ENCODE measurements at regions not wholly inside any gene's neighbourhood (a gene's known extent, or its start where the extent isn't known, plus 50 kb on each side); places are given as distances from the start of the nearest gene placed in this dataset.
"Not testable (repeated sequence)": the region's sequence is repeated elsewhere in the genome, so short reads cannot be mapped to it uniquely, and the experiment has no call there.

DNA sequence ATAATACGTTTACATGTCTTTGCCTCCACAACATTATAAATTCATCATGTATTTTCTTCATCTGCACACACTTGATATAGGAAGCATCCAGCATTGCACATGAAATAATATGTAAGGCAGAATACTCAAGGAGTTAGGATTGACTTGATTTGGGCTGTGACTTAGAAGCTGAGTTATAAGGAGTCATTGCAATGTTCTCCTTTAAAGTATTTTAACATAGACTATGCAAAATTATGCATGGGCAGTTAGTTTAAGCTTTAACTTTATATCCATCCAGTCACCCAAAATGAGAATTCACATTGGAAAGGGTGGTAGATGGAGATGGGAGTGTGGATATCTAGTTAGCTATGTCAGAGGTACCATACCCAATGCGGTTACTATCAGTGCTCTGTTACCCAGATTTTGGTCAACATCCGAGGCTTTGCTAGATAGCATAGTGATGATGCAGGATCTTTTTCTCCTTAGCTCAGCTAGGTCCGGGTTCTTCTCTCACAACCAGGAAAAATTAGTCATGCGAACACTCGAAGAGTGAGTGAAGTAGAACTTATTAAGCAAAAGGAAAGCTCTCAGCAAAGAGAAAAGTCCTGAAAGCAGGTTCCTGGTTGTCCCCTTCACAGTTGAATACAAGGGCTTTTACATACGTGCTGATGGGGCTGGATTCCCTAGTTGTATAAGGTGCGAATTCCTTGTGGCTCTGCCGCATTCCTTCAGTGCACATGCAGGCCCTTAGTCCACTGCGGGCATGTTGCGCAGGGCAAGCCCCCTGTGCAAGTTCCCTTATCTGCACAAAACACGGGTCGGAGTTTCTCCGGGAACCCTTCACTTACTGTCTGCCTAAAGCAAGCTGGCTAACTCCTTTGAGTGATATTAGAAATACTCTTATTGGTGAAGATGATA is 73.1 kb upstream of the FAM20A start:
- Histone ChIP-seq H3K27ac (ENCODE audit: low read length) (no peak overlapping the region), H3K36me3 (ENCODE audit: control insufficient read depth, insufficient read depth, low read length) (no peaks in the 10 kb centered on the region), H3K27me3 (ENCODE audit: control insufficient read depth, insufficient read depth, low read length) (peaks cover 5% of the 10 kb centered on the region), H3K4me3 (ENCODE audit: low read depth in 2 of 2, low read length in 2 of 2) (no peak overlapping the region), H3K9me3 (ENCODE audit: control insufficient read depth, insufficient read depth, low read depth, low read length) (no peaks in the 10 kb centered on the region), H3K4me1 (ENCODE audit: control insufficient read depth, insufficient read depth, low read length) (no peaks in the 10 kb centered on the region)
- BruUV-seq (replicated peaks): no TSS peak
- TF ChIP-seq, protein P1, sequence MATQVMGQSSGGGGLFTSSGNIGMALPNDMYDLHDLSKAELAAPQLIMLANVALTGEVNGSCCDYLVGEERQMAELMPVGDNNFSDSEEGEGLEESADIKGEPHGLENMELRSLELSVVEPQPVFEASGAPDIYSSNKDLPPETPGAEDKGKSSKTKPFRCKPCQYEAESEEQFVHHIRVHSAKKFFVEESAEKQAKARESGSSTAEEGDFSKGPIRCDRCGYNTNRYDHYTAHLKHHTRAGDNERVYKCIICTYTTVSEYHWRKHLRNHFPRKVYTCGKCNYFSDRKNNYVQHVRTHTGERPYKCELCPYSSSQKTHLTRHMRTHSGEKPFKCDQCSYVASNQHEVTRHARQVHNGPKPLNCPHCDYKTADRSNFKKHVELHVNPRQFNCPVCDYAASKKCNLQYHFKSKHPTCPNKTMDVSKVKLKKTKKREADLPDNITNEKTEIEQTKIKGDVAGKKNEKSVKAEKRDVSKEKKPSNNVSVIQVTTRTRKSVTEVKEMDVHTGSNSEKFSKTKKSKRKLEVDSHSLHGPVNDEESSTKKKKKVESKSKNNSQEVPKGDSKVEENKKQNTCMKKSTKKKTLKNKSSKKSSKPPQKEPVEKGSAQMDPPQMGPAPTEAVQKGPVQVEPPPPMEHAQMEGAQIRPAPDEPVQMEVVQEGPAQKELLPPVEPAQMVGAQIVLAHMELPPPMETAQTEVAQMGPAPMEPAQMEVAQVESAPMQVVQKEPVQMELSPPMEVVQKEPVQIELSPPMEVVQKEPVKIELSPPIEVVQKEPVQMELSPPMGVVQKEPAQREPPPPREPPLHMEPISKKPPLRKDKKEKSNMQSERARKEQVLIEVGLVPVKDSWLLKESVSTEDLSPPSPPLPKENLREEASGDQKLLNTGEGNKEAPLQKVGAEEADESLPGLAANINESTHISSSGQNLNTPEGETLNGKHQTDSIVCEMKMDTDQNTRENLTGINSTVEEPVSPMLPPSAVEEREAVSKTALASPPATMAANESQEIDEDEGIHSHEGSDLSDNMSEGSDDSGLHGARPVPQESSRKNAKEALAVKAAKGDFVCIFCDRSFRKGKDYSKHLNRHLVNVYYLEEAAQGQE (IDR thresholded peaks at IDR 0.05; ENCODE audit: insufficient read depth in 1 of 2, low read depth in 2 of 2, low read length in 1 of 2): no peak
- no peak for TF ChIP-seq SIN3A (IDR thresholded peaks at IDR 0.05; ENCODE audit: borderline replicate concordance, insufficient read depth, low read depth, low read length)
- no peak for TF ChIP-seq POLR2AphosphoS5 (IDR thresholded peaks at IDR 0.05; ENCODE audit: low read depth, low read length)
- TF ChIP-seq, protein P2, sequence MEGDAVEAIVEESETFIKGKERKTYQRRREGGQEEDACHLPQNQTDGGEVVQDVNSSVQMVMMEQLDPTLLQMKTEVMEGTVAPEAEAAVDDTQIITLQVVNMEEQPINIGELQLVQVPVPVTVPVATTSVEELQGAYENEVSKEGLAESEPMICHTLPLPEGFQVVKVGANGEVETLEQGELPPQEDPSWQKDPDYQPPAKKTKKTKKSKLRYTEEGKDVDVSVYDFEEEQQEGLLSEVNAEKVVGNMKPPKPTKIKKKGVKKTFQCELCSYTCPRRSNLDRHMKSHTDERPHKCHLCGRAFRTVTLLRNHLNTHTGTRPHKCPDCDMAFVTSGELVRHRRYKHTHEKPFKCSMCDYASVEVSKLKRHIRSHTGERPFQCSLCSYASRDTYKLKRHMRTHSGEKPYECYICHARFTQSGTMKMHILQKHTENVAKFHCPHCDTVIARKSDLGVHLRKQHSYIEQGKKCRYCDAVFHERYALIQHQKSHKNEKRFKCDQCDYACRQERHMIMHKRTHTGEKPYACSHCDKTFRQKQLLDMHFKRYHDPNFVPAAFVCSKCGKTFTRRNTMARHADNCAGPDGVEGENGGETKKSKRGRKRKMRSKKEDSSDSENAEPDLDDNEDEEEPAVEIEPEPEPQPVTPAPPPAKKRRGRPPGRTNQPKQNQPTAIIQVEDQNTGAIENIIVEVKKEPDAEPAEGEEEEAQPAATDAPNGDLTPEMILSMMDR (IDR thresholded peaks at IDR 0.05): no peak
- DNase-seq (ENCODE audit: low read depth, low spot score) (no peak), ATAC-seq (no peak)
- intact Hi-C loops (cut with micrococcal nuclease; ENCODE audit: unreplicated experiment) (no loop called here), in situ Hi-C loops (cut with HindIII; ENCODE audit: low pct_unique_long_range_greater_than_20kb, low sequenced_read_pairs) (no loop called here)
- ChIA-PET POLR2A (no interaction called here), CTCF (no interaction called here)

DNA sequence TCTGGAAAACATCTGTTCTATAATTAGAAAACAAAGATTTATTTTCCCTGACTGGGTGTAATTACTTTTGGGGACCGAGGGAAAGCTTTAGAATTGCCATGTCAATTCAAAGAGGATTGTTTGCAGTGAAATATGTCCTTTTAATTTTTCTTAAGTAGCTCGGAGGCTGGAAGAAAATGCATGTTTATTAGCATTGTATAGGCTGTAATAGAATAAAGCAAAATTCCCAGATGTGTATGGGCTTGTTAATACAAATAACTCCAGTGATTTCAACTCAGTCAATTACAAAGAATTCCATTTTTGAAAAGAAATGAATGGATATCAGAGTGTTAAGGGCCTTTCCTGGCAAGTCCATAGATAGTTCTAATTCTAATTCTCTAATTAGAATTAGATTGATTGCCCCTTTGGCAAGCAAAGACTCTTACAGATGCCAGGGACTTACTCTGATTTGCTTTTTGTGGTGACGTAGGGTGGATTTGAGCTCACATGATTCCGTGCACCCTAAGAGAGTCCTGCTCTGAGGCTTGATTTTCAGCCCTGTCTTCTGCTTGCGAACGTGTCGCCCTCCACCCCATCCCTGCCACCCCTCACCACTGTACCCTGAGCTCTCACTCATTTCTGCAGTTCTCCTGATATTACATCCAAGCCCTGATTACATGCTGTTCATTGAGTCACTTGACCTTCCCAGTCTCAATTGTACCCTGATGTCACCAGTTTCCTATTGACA is 70.0 kb upstream of the FAM20A start:
- in situ Hi-C loops (cut with HindIII; ENCODE audit: low pct_unique_long_range_greater_than_20kb, low sequenced_read_pairs): no loop called here
- Histone ChIP-seq H3K4me3 (ENCODE audit: low read depth in 2 of 2, low read length in 2 of 2) (no peak overlapping the region), H3K9me3 (ENCODE audit: control insufficient read depth, insufficient read depth, low read depth, low read length) (no peaks in the 10 kb centered on the region), H3K27me3 (ENCODE audit: control insufficient read depth, insufficient read depth, low read length) (peaks cover 5% of the 10 kb centered on the region), H3K36me3 (ENCODE audit: control insufficient read depth, insufficient read depth, low read length) (no peaks in the 10 kb centered on the region), H3K4me1 (ENCODE audit: control insufficient read depth, insufficient read depth, low read length) (no peaks in the 10 kb centered on the region), H3K27ac (ENCODE audit: low read length) (no peak overlapping the region)
- BruUV-seq (replicated peaks): no TSS peak
- intact Hi-C loops (cut with micrococcal nuclease; ENCODE audit: unreplicated experiment): no loop called here
- no peak for DNase-seq (ENCODE audit: low read depth, low spot score)
- ATAC-seq: no peak
- ChIA-PET CTCF (no interaction called here), POLR2A (no interaction called here)
- TF ChIP-seq TCF7L2 (IDR thresholded peaks at IDR 0.05; ENCODE audit: low read depth, low read length): no peak
- no peak for TF ChIP-seq POLR2AphosphoS5 (IDR thresholded peaks at IDR 0.05; ENCODE audit: low read depth, low read length)
- TF ChIP-seq, protein P2 (IDR thresholded peaks at IDR 0.05): no peak
- TF ChIP-seq SIN3A (IDR thresholded peaks at IDR 0.05; ENCODE audit: borderline replicate concordance, insufficient read depth, low read depth, low read length): no peak
- TF ChIP-seq, protein P1 (IDR thresholded peaks at IDR 0.05; ENCODE audit: insufficient read depth in 1 of 2, low read depth in 2 of 2, low read length in 1 of 2): no peak

DNA sequence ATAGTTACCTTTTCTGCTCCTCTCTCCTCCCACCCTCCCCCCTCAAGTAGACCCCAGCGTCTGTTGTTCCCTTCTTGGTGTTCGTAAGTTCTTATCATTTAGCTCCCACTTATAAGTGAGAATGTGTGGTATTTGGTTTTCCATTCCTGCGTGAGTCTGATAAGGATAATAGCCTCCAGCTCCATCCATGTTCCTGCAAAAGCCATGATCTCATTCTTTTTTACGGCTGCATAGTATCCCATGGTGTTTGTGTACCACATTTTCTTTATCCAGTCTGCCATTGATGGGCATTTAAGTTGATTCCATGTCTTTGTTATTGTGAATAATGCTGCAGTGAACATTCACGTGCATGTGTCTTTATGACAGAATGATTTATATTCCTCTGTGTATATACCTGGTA is 65.3 kb upstream of the FAM20A start:
- DNase-seq (ENCODE audit: low read depth, low spot score); H3K9me3 ChIP-seq (ENCODE audit: control insufficient read depth, insufficient read depth, low read depth, low read length); intact Hi-C loops (cut with micrococcal nuclease; ENCODE audit: unreplicated experiment); H3K27me3 ChIP-seq (ENCODE audit: control insufficient read depth, insufficient read depth, low read length); BruUV-seq (replicated peaks); ATAC-seq; POLR2A ChIA-PET; CTCF ChIA-PET; H3K36me3 ChIP-seq (ENCODE audit: control insufficient read depth, insufficient read depth, low read length); H3K4me3 ChIP-seq (ENCODE audit: low read depth in 2 of 2, low read length in 2 of 2); in situ Hi-C loops (cut with HindIII; ENCODE audit: low pct_unique_long_range_greater_than_20kb, low sequenced_read_pairs); H3K27ac ChIP-seq (ENCODE audit: low read length); H3K4me1 ChIP-seq (ENCODE audit: control insufficient read depth, insufficient read depth, low read length): not testable (repeated sequence)
